DOHH2 (cell line): ENCODE measurements at regions not wholly inside any gene's neighbourhood (a gene's known extent, or its start where the extent isn't known, plus 50 kb on each side); places are given as distances from the start of the nearest gene placed in this dataset.

Experiments
- EZH2phosphoT487 ChIP-seq: fragments of 200-600 bp; sonication (generic); IDR thresholded peaks from 2 replicates; pipeline ENCODE4 v1.6.1; 2017; ENCODE audit warnings: borderline replicate concordance, mild to moderate bottlenecking, antibody characterized with exemption, low read length, moderate library complexity, mixed read lengths
- TF ChIP-seq, protein P1 (sequence below): fragments of 200-600 bp; sonication (generic); IDR thresholded peaks from one replicate; pipeline ENCODE4 v1.5.1; 2014; ENCODE audit warnings: antibody characterized with exemption, mild to moderate bottlenecking, low read depth, low read length; ENCODE audit not compliant: poor library complexity, severe bottlenecking

DNA sequence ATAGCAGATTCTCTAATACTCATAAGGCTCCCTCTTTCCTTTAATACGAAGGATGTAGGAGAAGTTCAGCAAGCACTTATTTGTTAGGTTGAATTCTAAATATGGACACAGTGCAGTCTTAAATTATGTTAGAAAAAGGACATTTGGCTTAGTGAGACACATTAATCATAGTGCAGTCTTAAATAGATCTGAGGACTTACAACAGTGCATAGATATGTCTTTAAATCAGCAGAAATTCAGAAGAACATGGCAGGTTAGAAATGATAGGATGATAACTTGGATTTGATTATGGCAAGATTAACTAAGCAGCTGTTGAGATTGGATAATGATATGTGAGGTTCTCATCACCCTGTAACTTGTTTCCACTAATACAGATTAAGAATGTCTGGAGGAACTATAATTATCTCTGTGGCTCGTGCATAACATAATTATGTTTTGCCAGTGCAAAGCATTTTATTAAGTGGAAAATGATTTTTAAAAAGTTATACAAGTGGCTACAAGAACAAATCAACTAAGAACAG is 485.9 kb downstream of the USP25 start:
- TF ChIP-seq, protein P1, sequence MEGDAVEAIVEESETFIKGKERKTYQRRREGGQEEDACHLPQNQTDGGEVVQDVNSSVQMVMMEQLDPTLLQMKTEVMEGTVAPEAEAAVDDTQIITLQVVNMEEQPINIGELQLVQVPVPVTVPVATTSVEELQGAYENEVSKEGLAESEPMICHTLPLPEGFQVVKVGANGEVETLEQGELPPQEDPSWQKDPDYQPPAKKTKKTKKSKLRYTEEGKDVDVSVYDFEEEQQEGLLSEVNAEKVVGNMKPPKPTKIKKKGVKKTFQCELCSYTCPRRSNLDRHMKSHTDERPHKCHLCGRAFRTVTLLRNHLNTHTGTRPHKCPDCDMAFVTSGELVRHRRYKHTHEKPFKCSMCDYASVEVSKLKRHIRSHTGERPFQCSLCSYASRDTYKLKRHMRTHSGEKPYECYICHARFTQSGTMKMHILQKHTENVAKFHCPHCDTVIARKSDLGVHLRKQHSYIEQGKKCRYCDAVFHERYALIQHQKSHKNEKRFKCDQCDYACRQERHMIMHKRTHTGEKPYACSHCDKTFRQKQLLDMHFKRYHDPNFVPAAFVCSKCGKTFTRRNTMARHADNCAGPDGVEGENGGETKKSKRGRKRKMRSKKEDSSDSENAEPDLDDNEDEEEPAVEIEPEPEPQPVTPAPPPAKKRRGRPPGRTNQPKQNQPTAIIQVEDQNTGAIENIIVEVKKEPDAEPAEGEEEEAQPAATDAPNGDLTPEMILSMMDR, result no peak
- TF ChIP-seq EZH2phosphoT487, result no peak
